Activated CD4-positive, alpha-beta T cell treated with anti-CD3 and anti-CD28 coated beads for 4 hours (primary cell): ENCODE measurements at regions not wholly inside any gene's neighbourhood (a gene's known extent, or its start where the extent isn't known, plus 50 kb on each side); places are given as distances from the start of the nearest gene placed in this dataset.

Experiments used
- DNase-seq, 2 donors: peaks; one replicate each; pipeline ENCODE4 v3.0.0-alpha.2; 2020

- DNase-seq: no peak
These were observed 63.2 kb upstream of the GALNT9 start for GRCh38 chr12:132392389-132393244.

- no peak for DNase-seq
These were observed 62.1 kb upstream of the GALNT9 start for GRCh38 chr12:132391326-132392041.

- DNase-seq: no peak
These were observed 61.1 kb upstream of the GALNT9 start for GRCh38 chr12:132390287-132391076.

GRCh38 chr12:132389526-132390286 lies 60.3 kb upstream of the GALNT9 start:
- DNase-seq: no peak

GRCh38 chr12:132389026-132389425 lies 59.6 kb upstream of the GALNT9 start:
- no peak for DNase-seq

- no peak for DNase-seq
These were observed 59.1 kb upstream of the GALNT9 start for GRCh38 chr12:132388379-132389015.

GRCh38 chr12:132386926-132387497 lies 57.6 kb upstream of the GALNT9 start:
- DNase-seq: no peak

- DNase-seq: no peak
These were observed 56.7 kb upstream of the GALNT9 start for GRCh38 chr12:132385923-132386751.

GRCh38 chr12:132384916-132385774 lies 55.8 kb upstream of the GALNT9 start:
- no peak for DNase-seq

GRCh38 chr12:132380641-132381040 lies 51.3 kb upstream of the GALNT9 start:
- no peak for DNase-seq

- DNase-seq: no peak
These were observed 50.6 kb upstream of the GALNT9 start for GRCh38 chr12:132379996-132380395.

- DNase-seq: no peak
These were observed 50.2 kb upstream of the GALNT9 start for GRCh38 chr12:132379576-132379975.
